NCI-H226 (cell line): ENCODE measurements at regions not wholly inside any gene's neighbourhood (a gene's known extent, or its start where the extent isn't known, plus 50 kb on each side); places are given as distances from the start of the nearest gene placed in this dataset.
A peak's percentile ranks its signal among the peaks of the same experiment; 100 is the strongest.

Experiments
- DNase-seq: peaks from one replicate; pipeline ENCODE4 v3.0.0-alpha.2; 2015

- no peak for DNase-seq
Measured at GRCh38 chr16:85294810-85295508, 182.7 kb upstream of the CIBAR2 start.

DNA sequence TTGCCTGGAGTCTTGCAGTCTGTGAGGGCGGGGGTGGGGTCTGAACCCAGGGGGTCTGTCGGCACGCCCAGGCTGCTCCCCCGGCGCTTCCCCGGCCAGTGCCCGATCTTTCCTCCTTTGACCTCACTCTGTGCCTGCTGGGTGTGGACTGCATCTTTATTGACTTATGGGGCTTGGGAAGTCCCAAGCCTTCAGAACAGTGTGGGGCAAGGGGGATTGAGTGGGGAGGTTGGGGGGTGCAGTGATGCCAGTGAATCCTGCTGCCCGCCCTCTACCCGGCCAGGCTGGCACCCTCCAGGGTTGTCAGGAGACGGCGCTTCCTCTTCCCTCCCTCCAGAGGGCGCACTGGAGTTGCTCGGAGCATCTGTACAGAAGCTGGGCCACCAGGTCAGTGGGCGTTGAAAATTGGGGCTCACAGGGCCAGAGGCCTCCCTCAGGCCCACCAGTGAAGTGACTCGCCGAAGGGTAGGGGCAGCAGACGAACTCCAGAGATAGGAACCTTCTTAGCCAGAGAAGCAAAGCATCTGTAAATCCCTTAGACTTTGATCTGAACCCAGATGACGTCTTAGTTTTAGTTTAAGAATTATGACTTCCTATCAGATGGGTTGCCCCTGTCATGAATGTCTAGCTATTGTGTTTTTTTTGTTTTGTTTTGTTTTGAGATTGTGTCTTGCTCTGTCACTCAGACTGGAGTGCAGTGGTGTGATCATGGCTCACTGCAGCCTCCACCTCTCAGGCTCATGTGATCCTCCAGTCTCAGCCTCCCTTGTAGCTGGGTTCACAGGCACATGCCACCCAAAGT, 184.8 kb upstream of the CIBAR2 start:
- DNase-seq: no peak

GRCh38 chr16:85297881-85298280, 185.6 kb upstream of the CIBAR2 start:
- DNase-seq: no peak

- no peak for DNase-seq
Measured at GRCh38 chr16:85300406-85300968, 188.2 kb upstream of the CIBAR2 start.

GRCh38 chr16:85301231-85301630, 189.0 kb upstream of the CIBAR2 start:
- no peak for DNase-seq

DNA sequence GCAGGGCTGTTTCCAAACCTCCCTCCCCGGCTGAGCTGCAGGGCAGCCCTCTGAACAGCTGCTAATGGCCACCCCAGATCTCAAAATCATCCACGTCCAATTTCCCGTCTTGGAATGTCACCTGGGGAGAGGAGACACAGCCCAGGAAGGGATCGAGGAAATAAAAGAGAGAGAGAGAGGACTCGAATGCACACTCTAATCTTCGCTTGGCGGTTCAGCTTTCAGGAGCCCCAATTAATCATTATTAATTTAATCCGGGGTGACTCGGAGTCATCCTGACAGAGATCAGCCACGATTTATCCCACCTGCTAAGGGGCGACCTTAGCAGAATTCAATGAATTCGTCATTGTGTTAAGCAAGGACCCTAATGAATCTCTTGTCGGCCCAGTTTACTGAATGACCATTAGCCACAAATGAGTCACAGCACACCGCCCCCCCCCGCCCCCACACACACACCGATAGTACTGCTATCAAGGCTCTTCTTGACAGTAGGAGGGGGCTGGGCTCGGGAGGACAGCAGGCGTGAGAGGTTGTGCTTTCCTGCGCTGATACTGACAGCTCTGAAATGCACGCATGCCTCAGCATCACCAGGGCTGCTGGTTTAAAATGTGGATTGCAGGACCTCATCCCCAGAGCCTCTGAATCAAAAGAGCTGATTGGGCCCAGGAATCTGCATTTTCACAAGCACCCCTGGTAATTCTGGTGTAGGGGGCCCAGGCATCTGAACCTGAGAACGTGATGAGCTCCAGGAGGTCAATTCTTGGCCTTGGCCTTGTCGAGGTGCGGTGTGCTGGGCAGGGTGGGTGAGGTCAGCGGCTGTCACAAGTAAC, 190.0 kb upstream of the CIBAR2 start:
- DNase-seq: no peak

DNA sequence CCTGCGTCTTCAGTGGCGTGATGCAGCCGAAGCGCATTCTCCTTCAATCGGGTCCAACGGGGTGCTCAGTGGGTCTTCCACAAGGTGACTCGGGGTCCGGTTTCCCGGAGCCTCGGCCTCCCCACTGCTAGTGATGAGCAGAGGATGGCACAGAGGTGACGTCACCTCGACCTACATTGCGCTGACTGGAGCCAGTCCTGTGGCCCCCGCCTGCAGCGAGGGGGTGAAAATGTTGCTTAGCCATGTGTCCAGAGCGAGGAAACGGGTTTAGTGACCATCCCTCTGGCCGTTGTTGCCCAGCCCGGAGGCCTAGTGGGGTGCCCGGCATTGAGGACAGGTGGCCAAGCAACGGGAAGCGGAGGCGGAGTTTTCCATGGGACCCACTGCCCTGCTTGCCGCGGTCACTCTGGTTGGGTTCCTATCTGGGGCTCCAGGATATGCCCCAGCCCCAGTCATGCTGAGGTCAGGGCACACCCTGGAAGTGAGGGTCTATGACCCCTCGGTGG, 190.6 kb upstream of the CIBAR2 start:
- no peak for DNase-seq

GRCh38 chr16:85303354-85303883, 191.1 kb upstream of the CIBAR2 start:
- DNase-seq: peak; percentile 24

DNA sequence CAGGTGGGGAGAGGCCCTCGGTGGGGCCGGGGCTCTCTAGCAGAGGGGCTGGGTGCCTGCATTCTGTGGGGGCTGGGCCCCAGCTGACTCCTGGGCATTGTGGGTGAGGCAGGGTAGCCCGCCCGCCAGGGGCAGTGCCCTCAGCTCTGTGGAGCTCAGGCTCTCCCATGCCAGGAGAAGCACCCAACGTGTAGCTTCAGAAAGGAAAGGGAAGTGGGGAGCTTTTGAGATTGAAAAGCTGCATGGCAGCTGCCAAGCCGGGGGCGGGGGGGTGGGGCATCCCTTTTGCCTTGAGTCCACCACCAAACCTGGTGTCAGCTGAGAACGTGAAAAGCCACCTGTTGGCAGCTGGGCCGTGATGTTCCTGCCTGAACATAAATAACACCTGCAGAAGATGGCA, 192.1 kb upstream of the CIBAR2 start:
- DNase-seq: no peak

DNA sequence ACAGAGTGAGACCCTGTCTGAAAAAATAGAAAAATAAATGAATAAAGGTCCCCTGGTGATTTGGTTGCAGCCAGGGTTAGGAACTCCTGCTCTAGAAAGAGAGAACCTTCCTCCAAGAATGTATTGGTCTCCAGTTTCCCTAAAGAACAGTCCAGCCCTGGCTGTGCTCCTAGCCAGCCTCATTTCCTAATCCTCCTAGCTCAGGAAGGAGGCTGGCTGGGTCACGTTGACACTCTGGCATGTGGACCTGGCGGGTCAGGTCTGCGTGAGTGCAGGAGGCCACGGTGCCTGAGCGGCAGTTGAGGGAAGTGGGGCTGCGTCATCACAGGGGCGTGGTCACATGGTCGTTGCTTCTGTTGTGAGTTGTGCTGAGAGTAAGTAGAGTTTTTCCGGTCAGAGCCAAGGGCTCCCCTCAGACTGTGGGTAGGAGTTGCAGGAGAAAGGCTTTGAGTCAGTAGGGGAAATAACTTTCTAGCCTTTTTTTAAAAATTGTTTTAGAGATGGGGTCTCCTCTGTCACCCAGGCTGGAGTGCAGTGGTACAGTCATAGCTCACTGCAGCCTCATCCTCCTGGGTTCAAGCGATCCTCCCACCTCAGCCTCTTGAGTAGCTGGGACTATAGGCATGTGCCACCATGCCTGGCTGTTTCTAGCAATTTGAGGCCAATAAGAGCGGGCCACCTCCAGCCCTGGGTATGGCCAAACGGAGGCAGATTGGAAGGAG, 194.0 kb upstream of the CIBAR2 start:
- DNase-seq: peak; percentile 95

DNA sequence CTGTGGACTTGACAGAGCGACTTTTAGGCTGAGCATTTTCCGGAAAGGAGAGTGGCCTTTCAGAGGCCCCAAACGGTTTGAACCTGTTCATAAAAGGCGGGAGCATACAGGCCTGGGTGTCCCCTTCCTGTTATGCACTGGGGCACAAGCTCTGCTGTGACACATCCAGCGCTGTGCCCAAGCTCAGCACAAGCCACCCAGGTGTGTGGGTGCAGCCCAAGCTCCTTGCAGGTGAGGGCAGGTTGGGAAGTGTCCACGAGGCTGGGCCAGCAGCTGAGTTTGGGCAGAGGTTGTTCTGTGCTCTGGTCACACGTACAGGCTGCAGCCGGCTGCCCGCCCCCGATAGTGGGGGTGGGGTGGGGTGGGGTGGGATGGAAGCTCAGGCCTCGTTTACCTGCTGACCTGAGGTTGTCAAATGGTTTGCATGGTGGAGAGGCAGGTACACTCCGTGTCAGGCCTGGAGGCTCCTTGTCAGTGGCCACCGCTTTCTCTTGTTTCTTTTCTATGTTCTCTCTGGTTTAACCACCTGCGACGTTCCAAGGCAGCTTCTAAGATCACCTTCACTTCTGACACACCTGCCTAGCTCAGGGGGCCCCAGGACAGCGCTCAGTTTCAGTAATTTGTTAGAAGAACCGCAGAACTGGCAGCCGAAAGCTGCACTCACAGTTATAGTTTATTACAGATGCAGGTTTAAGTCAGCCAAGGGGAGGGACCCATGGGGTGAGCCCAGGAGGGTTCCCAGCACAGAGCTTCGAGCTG, 194.7 kb upstream of the CIBAR2 start:
- no peak for DNase-seq

GRCh38 chr16:85307552-85308364, 195.5 kb upstream of the CIBAR2 start:
- no peak for DNase-seq

DNA sequence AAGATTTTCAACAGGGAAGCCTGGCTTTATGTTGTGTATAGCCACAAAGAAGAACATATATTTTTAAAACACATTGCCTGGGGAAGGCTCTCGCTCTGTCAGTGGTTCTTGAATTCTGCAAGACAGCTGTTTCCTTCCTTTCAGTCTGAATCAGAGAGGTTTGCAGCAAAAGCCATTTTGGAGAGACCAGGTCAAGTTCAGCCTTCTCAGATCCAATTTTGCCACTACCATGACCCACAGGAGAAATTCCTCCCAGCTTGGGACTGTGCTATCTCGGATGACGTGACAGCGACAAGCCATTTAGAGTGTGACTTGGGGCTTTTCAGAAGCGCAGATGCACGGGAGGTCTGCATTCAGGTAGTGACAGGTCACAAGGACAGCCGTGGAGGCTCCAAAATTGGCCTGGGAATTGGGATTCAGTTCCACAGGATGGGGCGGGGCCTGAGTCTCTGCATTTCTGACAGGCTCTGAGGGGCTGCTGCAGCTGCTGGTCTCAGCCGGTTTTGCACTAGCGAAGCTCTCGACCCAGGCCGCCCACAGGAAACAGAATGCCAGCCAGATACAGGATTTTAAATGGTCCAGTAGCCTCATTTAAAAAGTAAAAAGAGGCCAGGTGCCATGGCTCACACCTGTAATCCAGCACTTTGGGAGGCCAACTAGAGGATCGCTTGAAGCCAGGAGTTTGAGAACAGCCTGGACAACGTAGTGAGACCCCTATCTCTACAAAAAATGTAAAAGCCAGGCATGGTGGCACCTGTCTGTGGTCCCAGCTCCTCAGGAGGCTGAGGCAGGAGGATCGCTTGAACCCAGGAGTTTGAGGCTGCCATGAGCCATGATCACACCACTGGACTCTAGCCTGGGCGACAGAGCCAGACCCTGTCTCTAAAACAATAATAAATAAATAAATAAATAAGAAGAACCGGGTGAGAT, 196.6 kb upstream of the CIBAR2 start:
- no peak for DNase-seq

DNA sequence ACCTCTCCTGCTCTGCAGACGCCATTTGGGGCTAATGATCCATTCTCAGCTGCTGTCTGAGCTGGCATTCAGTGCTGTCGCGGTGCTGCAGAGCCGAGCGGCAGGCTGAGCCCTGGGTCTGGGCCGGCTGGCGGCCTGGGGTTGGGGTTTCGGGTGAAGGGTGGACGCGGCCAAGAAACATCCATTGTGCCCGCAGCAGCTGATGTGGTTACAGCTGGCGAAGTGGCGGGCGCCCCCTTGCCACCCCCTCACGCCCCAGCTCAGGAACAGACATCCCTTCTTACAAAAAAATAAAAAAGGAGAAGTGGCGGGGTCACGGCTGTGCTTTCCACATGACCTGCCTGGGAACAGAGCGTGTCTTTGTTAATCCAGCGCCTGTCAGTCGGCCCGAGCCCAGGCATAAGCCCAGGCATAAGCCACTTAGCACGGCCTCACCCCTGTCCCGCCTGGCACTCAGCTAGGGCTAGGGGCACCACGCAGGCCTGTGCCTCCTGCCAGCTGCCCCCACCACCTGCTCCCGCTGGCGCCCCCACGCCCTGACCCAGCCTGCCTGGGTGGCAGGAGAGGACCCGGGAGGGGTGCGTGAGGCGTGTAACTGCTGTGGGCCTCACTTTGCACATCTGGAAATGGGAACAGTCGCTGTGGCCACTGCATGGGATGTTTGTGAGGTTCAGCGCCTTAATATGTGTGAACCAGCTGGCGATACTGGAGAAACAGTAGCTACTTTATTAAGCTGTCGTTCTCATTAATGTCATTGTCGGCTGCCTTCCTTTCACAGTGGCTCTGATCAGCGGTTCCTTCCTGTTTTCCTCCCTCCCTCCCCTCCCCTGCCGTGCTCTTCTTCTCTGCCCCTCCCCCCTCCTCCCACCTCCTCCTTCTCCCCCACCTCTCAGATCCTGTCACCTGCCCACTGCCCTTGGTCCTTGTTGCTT, 197.7 kb upstream of the CIBAR2 start:
- DNase-seq: no peak

GRCh38 chr16:85310868-85311585, 198.8 kb upstream of the CIBAR2 start:
- DNase-seq: no peak

DNA sequence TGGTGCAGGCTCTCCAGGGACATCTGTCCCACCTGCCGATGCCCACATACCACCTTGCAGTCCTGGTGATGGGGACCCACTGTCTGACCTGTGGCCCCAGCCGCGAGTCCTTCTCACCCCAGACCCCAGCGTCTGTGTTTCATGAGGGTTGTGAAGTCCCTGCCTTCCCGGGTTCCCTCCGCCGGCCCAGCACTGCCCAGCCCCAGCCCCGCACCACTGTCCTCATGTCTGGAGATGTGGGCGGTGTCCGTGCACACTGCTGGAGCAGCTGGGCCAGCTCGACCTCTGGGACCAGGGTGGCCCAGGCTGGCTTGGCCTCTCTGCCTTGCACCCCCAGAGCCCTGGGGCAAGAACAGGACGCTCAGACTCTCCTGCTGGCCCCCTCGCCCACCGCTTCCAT, 199.5 kb upstream of the CIBAR2 start:
- DNase-seq: no peak

DNA sequence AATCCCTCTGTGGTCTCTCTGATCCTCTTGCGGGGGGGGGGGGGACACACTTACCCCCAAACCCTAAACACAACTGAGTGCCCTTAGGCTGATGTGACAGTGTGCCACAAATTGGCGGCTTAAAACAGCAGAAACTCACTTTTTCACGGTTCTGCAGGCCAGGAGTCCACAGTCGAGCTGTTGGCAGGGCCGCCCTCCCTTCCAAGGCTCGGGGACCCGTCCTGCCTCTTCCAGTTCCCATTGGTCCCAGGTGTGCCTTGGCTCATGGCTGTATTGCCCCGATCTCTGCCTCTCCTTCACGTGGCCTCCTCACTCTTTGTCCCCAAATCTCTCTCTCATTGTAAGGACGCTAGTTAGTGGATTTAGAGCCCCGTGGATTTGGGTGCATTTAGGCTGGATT, 199.9 kb upstream of the CIBAR2 start:
- DNase-seq: no peak
